GM18867 (cell line): ENCODE measurements at regions not wholly inside any gene's neighbourhood (a gene's known extent, or its start where the extent isn't known, plus 50 kb on each side); places are given as distances from the start of the nearest gene placed in this dataset.

ENCODE experiments used
- ATAC-seq: cut with Tn5 transposase; IDR thresholded peaks from one replicate; pipeline ENCODE4 v1.9.1; 2021; ENCODE audit warnings: mild to moderate bottlenecking, moderate library complexity; ENCODE audit not compliant: unreplicated experiment

DNA sequence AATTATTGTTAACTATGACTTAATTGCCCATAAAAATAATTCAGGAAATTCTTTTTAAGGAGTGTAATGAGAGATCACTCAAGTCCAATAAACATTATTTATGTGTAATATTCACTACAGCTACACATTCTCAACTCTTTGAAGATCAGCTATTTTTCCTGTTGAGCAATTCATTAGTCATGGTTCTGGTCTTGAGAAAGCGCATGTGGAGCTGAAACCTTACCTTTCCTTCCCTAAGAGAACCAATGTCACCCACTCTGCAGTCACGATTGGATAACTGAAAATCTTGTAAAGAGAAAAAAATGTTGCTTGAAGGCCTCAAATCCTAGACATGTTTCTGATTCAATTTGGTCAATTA is 736.9 kb upstream of the MARCKS start:
- no peak for ATAC-seq

DNA sequence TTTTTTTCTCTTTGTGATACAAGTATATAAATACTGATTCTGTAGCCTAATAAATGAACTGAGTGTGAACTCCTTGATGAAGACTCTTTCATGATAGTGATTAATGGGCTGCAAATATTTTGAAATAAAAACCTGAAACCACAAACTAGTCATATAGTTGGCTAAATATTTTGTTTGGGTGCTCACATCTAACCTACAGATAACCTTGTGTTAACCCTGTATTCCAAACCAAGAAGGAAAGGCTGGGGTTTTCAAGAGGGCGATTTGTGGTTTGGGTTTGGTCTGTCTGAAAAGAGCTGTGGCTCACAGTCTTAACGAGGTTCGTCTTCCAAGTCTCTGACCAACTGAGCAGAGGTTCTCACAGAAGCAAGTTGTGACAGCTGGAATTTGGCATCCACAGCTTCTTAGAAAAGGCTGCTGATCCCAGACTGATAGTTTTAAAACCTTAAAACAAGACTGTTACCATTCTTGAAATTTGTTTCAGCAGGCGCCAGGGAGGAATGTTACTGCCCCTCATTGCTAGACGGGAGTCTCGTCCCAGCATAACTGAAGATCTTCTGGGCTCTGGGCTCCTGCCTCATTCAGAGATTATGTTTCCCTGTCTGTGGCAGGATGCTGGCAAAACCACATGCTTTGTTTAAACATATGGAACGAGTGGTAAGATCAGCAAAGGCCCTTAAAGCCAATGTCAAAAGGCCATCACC is 736.4 kb upstream of the MARCKS start:
- ATAC-seq: no peak

DNA sequence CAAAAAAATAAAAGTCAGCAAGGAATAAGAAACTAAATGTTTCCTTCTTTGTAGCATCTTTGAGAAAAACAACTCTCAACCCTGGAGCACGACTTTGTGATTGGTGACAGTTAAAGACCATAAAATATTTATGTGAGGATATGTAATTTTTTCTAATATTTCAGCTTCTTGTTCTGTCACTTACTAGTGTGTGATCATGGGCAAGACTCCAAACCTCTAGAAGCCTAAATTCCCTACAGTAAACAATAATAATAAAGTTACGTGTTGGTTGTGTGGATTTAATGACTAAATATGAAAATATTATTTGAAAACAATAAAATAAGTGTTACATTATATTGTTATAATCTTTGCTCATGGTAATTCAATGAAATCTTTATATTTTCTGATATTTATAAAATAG is 735.6 kb upstream of the MARCKS start:
- no peak for ATAC-seq

DNA sequence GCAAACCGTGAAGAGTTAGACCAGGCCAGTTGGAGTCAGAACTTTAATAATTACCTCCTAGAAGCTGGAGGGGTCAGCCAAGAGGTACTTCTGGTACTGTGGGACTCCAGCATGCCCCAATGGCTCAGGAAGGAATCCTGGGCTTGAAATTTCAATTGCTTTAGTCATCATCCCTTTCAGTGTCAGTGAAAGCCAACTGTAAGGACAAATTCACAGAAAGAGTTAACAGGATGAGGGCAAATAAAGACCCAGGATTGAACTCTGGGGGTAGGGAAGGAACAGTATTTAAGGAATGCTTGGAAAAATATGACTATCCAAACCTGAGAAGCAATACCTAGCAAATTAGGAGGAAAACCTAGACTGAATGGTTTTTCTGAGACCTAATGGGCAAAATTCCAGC is 735.1 kb upstream of the MARCKS start:
- ATAC-seq: no peak

DNA sequence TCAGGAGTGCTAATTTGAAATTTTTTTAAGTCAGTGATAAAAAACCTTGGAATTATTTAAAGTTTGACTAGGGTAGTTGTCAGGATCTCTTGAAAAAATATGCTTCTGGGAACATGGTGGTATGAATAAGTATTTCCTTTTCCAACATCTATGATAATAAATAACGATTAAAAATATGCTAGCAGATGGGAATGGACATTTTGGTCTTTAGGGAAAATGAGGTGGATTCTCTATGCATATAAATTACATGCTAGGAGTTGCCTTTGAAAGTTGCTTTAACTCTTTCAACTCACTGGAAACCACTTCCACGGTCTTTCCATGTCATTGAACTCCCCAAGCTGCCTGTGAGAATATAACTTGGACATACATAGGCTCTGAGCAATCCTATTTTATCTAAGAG is 731.5 kb upstream of the MARCKS start:
- no peak for ATAC-seq

DNA sequence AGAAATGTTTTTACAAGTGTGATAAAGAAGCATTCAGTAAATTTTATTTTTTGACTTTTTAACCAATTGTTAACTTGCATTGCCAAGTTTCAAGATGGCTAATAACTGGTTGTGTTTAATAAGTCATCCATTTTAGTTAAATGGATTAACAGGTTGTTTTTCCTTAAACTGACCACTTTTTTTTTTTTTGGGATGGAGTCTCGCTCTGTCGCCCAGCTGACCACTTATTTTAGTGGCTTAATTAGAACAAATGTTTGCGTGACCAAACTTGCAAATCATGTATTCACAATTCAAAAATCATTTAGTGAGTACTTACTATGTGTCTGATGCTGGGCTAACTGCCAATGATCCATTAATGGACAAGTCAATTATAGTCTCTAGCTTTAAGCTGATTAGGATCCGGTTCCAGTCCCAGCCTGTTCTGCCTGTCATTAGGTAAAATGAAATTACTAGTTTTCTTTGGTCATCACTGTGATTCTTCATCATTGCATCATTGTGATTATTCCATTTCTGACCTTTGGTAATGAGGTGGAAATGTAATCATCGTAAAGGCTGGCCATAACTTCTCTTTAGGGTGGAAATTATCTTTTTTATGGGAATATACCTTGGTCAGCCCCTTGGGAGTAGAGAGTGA is 729.2 kb upstream of the MARCKS start:
- no peak for ATAC-seq

DNA sequence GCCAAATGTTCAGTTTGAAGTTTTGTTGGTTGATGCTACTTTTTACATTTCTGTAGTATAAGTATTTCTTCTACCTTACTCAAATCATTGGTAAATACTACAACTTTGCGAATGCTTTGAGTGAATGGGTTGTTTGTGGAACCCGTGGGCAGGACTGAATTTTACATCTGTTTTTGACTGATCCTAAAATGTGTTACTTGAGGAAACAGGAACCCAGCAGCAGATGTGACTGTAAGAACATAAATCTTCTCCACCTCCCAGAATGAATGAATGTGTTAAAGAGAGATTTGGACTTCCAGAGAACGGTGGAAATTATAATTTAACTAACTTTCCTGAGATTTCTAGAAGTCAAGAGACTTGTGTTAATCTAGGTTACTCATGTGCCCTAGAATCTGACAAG is 728.5 kb upstream of the MARCKS start:
- no peak for ATAC-seq

DNA sequence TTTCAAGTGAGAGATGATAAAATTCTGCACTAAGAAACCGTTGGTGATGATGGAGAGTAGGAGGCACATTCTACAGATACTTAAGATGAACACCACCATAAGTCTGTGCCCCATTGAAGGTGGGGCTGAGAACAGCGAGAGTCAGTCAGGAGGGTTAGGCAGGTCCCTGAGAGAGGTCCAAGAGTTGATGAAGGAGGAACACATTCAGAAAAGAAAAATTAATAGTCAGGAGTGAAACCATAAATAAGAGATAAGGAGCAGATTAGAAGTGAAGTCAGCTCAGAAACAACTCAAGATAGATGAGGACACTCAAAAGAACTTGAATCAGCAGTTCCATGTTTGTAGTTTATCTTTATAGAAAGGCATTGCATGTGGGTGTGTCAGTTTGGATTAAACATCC is 727.2 kb upstream of the MARCKS start:
- ATAC-seq: no peak

DNA sequence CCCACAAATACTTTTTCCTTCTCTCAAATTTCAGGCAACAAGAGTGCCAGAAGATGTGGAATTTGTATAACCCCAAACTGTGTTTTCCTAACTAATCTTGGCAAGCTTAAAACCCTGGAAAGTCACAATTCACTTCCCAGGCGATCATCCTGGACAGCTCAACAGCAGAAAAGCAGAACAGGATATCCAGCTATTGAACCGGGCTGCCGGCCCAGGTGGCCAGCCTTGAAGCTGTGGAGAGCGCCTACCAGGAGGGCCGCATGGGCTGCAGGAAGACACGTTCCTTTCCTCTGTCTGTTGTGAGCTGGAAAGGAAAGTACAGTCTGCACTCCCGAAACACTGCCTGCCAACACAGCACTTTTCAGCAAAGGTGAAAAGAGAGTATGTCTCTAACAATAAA is 719.7 kb upstream of the MARCKS start:
- no peak for ATAC-seq

DNA sequence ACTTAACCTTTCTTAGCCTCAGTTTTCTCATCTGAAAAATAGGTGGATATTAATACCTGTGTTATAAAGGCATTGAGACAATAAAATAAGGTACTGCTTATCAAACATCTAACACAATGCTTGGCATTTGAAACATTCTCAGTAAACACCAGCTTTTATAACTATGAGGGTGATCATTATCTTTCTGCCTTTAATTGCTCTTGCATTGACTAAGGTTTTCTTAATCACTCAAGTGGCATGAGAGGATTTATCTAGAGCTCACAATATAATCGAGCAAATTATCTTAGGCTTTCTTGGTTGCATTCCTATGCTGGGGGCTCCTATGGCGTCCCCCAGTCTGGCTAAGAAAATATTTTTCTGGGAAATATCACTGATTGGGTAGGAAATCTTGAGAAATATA is 716.4 kb upstream of the MARCKS start:
- no peak for ATAC-seq

DNA sequence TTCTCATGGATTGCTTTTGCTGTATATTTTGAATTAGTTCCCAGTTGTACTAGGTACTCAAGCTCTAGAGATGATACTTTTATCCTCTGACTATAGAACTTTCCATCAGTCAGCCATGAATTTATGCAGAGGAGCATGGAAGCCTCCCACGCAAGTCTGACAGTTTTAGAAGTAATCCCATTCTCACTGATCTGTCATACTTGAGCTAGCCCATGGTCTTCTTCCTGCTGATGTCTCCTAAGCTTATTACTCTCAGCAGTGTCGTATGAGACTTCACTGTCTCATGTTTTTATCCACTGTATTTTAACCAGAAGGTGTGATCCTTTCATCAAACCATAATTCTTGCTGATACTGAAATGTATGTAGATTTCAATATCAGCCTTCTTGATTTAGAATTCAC is 715.2 kb upstream of the MARCKS start:
- no peak for ATAC-seq

DNA sequence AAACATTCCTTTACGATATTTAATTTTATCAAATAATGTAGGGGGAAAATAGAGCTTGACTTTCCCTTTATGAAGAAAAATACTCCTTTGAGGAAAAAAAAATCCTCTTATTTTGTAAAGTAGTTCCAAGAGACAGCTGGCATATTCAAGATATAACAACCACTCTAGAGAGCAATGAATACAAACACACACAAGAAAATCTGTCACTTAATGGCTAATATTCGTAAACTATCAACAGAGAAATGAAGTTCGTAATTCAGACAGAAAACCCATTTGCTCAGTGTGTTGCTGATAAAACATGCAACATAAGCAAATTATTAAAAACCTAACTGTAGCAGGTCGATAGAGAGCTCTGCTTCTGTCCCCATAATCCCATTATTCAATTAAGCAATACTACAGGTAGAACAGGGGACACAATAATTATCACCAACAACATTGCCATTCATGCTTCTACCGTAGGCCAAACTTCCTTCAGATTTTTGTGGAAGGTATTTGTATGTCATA is 714.4 kb upstream of the MARCKS start:
- no peak for ATAC-seq

DNA sequence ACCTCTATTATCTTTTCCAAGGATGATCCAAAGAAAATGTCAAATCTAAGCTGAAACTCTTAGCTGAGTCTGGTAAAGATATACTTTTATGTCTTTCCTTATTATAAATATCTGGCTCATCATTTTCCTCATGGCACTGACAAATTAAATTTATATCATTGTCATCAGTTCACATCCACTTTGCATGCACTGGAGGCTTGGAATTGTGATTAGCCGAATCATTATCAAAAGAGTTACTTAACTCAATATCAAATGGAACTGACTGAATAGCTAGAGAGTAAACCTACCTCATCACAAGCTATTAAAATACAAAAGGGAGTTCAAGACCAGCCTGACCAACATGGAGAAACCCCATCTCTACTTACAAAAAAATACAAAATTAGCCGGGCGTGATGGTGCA is 713.9 kb upstream of the MARCKS start:
- no peak for ATAC-seq

DNA sequence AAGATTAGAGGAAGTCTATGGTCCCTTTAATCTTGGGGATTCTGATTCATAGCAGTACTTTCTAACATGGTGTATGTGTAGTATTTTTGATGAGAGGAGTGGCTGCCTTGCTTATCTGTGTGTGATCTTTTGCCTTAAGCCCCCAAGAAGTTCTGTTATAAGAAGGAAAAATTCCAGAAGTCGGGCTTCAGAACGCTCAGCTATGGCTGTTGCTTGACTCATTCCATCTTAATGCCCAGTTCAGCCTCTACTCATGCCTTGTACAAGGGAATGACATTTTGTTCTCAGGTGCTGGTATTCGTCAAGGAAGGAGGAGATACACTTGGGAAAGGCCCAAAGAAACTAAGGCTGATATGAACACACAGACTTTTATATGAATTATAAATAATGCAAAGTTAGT is 713.0 kb upstream of the MARCKS start:
- no peak for ATAC-seq

DNA sequence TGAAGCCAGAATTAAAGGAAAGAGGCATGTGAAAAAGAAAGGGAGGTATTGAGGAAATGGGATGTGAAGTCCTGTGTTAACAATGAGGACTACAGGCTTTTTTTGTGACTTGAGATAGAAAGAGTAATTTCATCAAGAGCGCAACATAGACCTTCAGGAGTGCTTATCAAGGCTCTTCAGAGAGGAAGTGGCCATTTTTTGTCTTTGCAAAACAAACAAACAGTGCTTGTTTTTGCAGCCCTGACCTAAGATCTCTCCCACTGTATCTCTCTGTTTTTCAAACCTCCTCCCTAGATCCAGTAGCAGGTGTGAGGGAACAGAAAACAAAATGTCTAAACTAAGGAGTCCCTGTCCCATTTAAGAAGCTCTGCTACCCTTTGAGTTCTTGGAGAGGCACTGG is 710.3 kb upstream of the MARCKS start:
- no peak for ATAC-seq

DNA sequence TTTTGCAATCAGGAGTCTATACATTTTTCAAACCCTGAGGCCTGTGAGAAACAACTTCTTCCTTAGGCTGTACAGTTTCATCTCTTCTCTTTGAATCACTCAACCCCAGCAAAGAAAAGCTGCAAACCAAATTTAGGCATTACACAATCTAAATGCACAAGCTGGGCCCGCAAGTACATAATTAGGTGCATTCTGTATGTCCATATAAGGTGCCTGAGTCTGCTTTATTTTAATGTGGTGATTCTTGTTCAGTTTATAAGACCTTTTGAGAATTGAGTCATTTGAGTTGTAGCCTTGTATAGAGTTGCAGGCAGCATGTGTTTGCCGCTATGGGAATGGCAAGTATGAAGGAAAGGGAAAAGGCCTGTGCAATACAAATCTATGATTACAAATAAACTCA is 709.6 kb upstream of the MARCKS start:
- ATAC-seq: no peak

DNA sequence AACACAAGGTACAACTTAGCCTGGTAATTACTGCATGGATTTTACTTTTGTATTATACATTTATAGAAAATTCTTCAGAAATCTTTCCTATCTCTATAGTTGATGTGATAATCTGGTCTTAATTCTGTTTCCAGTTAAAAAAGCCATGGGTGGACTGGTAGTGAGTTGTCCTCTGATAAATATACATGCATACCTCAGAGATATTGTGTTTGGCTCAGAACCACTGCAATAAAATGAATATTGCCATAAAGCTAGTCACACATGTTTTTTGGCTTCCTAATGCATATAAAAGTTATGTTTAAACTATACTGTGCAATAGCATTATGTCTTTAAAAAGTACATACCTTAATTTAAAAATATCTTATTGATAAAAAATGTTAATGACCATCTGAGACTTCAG is 708.6 kb upstream of the MARCKS start:
- ATAC-seq: no peak

DNA sequence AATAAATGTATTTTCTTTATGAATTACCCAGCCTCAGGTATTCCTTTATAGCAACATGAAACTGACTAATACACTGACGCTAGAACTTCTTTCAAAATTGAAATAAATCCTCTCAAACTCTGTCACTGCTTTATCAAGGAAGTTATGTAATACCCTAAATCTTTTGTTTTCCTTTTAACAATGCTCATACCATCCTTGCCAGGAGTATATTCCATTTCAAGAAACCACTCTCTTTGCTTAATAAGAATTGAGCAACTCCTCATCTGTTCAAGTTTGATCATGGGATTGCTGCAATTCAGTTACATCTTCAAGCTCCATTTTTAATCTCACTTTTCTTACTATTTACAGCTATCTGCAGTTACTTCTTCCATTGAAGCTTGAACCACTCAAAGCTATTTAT is 707.6 kb upstream of the MARCKS start:
- no peak for ATAC-seq

DNA sequence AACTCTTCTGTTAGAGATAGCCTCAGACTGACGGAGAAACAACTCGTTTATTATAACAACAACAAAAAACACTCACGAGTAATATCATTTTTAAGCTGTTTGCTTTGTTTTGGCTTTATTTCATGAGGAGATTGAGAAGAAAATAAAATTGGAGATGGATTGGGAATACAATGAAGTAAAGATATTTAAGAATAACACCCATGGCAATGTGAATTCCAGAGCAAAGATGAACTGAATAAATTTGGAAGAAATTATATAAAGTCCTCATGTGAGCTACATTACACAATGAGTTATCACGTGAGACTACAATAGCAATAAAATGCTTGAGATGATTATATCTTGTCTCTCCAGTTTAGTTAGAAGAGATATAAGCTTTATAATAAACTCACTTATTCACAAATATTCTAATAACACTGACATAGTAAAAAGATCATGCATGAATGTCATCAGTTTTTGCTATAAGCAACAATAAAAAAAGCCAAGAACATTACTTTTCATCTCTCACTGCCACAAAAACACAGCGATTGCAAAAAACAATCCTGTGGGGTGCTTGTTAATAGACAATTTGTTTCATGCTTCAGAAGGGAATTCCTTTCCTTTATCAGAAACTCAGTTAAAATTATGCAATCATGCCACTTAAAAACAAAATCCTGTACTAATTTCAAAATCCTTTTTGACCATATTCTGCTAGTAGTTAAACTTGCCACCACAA is 696.7 kb upstream of the MARCKS start:
- no peak for ATAC-seq

DNA sequence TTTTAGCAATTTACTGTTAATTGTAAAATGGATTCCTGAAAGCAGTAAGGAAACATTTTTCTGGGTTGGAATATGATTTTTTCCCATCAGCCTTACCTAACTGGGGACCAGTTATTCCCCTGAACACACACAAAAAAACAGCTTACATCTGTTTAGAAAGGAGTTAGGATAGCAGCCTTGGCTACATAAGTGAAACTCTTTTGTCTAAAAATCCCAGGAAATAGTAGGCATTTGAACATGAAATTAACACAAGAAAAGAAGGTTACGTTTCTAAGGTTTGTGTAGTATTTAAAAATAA is 696.2 kb upstream of the MARCKS start:
- no peak for ATAC-seq

DNA sequence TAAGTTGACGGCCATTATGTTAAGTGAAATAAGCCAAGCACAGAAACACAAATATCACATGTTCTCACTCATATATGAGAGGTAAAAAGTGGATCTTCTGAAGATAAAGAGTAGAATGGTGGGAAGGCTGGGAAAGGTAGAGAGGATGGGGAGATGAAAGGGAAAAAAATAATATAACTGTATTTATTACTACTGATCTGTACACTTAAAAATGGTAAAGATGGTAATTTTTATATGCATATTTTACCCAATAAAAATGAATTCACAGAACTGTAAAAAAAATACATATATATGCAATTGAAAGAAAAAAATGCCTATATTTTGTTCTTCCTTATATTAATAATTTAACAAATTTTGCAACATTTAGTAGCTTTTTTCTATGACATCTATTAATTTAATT is 694.4 kb upstream of the MARCKS start:
- ATAC-seq: no peak

DNA sequence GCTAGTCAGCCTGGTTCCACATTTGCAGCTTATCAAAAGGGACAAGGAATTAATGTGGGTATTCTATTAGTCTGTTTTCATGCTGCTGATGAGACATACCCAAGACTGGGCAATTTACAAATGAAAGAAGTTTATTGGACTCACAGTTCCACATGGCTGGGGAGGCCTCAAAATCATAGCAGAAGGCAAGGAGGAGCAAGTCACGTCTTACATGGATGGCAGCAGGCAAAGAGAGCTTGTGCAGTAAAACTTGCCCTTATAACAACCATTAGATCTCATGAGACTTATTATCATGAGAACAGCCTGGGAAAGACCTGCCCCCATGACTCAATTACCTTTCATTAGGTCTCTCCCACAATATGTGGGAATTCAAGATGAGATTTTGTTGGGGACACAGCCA is 689.1 kb upstream of the MARCKS start:
- no peak for ATAC-seq

DNA sequence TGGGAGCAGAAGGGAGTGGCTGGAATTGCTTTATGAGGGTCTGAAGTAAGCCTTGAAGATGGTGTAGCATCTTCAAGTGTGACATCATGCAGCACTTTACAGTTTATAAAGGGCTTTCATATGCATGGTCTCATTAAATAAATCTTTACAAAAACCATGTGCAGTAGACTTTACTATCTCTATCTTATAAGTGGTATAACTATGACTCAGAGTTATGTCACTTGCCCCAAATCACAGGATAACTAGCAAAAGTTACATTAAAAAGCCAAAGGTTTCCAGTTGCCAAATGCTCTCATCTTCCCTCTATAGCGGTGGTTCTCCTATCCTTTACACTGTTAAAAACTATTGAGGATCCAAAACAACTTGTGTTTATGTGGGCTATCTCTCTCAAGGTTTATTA is 687.7 kb upstream of the MARCKS start:
- ATAC-seq: no peak
